UCSD-AML1 (cell line): ENCODE measurements at regions not wholly inside any gene's neighbourhood (a gene's known extent, or its start where the extent isn't known, plus 50 kb on each side); places are given as distances from the start of the nearest gene placed in this dataset.
"Not testable (repeated sequence)": the region's sequence is repeated elsewhere in the genome, so short reads cannot be mapped to it uniquely, and the experiment has no call there.

Experiments used
- DNase-seq: peaks from one replicate; lab custom pipeline; 2025; ENCODE audit not compliant: unreplicated experiment; lab: John Stamatoyannopoulos, UW

DNA sequence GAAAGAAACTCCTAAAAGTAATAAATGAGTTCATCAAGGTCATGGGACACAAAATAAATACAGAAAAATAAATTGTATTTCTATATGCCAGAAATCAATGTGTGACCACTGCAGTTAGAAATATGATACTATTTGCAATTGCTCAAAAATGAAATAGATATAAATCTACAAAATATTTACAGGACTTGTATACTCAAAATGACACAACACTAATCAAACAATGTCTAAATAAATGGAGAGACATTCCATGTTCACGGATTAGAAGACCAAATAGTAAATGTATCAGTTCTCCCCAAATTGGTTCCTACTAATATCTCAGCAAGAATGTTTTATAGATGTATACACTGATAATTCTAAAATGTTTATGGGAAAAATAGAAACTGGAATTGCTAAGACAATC is 345.3 kb downstream of the NR2F1-AS1 start:
- no peak for DNase-seq

DNA sequence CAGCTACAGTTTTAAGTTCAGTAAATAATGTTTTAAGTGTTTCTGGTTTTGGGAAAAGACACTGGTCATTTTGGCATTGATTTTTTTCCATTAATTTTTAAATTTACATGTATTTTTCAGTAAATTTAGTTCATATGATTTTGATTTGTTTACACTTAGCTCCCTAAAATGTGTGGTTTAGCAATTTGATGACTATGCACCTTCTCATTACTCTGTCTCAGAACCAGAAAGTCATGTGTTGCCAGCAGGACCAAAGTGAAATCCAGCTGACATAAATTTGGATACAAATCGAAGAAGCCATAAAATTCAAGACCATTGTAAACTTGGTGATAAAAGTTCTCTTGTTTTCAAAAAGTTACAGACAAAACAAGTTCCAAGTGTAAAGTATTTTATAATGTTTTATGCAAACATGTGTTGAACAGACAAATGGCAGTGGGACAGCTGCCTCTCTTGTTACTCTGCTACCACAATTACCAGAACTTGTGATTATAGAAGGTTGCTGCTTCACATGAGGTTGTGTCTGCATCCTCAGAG is 354.8 kb downstream of the NR2F1-AS1 start:
- no peak for DNase-seq

DNA sequence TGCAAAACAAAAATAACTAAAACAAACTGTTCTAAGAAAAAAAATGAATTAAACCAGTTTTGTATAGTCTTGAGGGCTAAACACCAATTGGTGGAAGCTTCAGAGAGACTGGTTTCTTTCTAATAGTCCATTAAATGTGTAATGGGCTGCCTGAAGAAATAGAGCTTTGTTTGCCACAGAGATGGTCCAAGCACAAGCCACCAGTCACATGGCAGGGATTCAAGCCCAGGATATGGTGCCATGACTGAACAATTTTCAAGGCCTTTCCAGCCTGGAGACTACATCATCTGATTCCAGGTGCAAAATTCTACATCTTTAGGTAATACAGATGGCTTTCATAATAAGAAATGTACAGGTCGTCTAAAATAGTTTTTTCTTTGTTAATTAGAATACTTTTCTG is 355.3 kb downstream of the NR2F1-AS1 start:
- DNase-seq = no peak

DNA sequence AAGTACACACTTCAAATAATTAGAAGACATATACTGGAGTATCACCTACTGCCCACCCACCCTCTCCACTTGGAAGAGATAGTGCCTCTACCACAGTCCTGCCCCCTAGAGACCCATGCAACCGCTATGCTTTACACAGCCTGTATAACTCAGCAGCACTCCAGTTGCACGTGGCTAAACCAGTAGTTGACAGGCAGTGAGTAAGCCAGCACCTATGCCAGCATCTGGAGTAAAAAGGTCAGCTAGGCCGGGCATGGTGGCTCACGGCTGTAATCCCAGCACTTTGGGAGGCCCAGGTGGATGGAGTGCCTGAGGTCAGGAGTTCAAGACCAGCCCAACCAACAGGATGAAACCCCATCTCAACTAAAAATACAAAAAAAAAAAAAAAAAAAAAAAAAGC is 356.4 kb downstream of the NR2F1-AS1 start:
- DNase-seq = no peak

DNA sequence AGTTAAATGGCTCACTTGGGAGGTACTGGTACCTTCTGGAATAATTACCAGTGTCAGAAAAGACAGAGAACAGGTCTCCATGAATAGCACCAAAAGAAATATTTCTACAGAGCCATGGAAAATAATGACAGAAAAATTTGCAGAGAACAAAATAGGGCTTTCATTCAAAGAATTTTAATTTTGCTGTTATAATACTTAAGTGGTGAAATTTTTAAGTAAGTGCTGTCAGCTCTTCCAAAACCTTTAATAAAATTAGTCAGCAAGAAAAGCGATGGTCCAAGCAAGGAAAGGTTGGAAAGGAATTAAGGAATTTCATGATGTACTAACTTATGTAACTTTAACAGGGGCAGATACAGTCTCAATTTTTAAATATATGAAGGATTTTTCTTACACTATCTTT is 359.2 kb downstream of the NR2F1-AS1 start:
- no peak for DNase-seq

DNA sequence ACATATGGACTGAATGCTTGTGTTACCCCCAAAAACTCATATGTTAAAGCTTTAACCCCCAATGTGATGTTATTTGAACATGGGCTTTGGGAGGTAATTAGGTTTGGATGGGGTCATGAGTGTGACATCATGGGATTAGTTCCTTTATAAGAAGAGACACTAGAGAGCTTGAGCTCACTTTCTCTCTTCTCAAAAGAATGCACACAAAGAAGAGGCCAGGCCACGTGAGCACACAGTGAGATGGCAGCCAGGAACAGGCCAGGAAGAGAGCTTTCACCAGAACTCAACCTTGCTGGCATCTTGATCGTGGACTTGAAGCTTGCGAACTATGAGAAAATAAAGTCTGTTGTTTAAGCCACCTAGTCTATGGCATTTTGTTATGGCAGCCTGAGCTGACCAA is 360.6 kb downstream of the NR2F1-AS1 start:
- no peak for DNase-seq

DNA sequence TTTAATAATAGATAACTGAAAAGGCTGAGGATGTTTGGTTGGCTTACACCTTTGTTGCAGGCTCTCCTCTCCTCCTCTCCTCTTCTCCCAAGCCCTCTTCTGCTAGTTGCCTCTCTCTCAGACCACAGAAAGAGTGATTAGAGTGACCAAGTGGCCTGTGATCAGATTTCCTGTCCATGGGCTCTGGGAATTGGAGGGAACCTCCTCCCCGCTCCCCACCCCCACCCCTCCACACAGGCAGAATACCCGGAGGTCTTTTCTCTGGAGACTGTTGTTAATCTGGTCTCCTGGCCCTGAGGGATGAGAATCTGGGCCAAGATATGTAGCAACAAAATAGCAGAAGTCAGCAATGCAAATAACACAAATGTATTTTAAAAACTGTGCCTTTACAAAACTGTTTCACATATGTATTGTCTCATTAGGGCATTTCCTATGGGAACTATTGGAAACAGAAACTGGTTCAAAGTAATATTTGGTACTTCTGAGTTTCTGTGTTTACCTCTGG is 361.3 kb downstream of the NR2F1-AS1 start:
- DNase-seq = no peak

DNA sequence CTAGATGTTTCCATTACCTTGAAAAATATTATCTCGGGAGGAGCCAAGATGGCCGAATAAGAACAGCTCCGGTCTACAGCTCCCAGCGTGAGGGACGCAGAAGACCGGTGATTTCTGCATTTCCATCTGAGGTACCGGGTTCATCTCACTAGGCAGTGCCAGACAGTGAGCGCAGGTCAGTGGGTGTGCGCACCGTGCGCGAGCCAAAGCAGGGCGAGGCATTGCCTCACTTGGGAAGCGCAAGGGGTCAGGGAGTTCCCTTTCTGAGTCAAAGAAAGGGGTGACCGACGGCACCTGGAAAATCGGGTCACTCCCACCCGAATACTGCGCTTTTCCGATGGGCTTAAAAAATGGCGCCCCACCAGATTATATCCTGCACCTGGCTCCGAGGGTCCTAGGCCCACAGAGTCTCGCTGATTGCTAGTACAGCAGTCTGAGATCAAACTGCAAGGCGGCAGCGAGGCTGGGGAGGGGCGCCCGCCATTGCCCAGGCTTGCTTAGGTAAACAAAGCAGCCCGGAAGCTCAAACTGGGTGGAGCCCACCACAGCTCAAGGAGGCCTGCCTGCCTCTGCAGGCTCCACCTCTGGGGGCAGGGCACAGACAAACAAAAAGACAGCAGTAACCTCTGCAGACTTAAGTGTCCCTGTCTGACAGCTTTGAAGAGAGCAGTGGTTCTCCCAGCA is 367.8 kb downstream of the NR2F1-AS1 start:
- DNase-seq = not testable (repeated sequence)

DNA sequence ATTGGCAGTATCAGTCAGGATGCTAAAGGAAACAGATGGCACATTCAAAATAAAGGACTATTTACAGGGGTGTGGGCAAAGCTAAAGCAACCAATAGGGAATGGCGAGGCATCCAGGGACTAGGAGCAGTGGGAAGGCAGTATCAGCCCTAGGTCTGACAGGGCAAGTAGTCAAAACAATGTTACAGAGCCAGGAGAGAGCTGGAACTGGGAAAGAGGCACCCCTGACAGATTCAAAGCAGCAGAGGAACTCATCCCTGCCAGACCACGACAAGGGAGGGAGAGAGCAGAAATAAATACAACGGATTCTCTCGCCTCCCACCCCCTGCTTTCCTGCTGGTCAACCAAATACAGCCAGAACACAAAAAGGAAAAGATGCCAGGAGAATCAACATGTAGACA is 371.5 kb downstream of the NR2F1-AS1 start:
- no peak for DNase-seq

DNA sequence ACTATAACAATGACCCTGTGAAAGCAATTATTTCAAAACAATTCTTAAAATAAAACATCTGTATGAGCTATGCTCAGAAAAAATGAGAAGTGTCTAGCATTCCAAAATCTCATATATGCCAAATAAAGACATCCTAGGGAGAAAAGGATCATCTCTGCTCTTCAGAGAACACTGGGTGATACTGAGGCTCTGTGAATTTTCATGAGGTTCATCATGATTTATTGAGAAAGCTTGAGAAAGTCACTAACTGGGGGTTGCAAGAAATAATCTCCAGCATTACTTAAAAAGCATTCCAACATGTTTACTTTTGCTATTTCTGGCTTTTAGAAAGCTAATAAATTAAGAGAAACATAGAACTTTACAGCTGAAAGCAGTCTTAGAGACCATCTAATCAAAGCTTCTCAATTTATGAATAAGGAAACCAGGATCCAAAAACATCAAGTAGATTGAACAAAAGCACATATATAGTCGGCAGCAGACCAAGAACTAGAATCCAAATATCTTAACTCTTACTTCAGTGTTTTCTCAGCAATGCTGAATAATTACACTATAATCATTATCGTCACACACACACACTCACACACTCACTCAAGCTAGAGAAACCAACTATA is 372.8 kb downstream of the NR2F1-AS1 start:
- DNase-seq = no peak

DNA sequence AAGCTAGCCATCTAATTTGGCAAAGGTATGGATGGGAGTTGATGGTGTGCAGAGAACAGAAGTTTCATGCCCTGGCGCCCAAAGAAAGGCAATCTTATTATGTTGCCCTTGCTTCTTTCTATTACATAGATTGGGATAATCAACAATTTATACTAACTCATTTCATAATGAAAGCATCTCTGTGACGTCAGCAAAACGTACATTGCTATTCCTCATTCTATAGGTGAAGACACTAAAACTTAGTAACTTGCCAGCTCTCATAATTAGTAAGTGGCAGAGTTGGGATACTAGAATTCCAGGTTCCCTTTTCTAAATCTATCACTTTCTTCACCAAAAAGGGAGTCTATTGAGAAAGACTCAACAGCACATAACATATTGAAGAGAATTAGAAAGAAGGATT is 374.8 kb downstream of the NR2F1-AS1 start:
- DNase-seq = no peak

DNA sequence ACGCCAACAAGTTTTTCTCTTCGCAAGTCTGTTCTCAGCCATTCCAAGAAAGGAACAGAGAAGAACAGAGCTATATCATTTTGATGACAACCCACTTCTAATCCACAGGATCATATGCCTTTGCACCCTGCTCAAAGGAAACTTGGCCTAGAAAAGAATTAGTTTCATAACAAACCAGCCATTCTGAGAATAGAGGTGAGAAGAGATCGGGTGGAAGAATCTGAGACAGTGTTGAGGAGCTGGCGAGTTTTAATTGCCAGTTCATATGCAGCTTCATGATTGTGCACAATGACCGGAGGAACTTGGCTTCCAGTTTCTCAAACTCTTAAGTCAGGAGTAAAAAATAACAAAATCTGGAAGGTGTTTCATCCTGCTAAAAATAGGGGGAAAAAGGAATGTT is 380.0 kb downstream of the NR2F1-AS1 start:
- DNase-seq = no peak

DNA sequence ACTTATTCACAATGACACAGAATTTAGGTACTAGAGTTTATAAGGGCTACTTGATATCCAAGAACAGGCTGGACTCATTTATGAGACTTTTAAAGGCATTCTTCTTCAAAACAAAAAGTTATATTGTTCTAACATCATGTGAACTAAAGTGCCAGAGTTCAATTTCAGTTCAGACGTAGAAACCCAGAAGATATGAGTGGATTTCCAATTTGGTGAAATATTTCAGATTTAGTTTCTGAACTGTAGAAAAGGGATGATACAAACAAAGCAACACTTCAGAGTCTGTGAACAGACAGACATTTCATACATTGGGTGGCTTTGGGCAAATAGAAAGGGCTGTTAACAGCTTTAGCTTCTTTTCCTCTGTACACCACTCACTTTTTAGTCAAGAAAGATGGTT is 384.0 kb downstream of the NR2F1-AS1 start:
- DNase-seq = no peak

DNA sequence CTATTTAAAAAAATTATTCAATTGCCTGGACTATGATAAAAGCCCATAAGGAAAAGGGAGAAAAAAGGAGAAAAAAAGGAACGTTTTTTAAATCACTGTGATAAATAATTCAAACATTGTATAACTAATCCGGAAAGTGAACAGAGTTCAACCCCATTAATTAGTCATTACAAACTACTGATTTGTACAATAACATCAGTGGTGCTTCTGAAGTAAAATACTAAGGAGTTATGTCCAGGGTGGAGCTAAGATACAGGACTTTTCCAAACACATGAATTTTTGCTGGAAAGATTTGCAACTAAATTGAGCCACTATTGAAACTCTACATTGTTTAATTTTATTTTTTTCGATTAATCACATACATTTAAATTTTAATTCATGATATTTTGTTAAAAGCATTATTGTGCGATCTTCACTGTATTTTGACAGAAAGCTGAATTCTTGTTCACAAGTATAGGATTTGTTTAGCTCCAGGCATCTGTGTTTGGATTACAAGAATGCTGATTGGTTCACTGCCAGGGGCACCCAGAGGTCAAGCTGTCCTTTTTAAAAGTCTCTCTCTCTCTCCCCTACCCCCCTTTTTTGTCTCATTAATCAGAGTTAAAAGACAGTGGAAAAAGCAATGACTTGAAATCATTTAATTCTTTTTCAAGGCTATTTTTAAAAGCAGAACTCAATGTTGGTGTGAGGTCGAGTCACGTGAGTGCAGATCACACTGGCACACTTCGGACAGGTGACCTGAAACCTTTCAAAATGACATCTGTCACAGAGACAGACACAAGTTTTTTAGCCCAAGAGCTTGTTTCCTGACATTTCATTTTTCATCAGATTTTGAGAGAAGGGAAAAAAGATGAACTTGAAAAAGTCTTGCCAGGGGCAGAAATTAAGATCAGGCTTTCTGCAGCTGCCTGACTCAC is 387.3 kb downstream of the NR2F1-AS1 start:
- DNase-seq = no peak

DNA sequence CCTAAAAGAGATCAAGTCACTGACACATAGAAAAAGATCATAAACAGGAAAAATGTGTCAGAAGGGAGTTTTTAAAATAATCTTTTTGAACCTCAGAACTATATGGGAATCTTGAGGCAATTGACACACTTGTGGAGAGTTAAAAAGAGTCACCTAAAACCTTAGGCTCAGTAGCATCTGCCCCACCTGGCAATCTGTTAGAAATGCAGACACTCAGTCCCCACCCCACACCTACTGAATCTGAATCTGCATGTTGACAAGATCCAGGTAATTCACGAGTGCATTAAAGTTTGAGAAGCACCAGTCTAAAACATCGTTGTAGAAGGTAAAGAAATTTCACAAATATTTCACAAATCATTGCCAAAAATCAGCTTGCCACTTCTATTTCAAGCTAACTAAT is 388.3 kb downstream of the NR2F1-AS1 start:
- DNase-seq = no peak

DNA sequence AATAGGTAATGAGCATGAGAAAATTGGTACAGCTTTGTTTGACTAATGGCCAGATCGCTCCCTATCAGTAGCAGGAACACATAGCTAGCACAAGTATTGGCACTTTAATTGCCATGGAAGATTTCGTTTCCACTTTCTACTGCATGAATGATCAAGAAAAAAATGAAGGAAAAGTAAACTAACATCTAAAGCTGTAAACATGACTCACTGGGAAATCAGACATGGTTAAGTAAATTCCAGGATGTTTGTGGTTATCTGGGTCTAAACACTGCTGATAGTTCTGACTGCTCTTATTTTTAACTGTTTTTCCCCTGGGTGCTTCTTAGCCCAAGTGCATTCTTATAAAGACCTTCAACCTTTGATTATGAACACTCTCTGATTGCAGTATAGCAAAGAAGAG is 388.9 kb downstream of the NR2F1-AS1 start:
- no peak for DNase-seq

DNA sequence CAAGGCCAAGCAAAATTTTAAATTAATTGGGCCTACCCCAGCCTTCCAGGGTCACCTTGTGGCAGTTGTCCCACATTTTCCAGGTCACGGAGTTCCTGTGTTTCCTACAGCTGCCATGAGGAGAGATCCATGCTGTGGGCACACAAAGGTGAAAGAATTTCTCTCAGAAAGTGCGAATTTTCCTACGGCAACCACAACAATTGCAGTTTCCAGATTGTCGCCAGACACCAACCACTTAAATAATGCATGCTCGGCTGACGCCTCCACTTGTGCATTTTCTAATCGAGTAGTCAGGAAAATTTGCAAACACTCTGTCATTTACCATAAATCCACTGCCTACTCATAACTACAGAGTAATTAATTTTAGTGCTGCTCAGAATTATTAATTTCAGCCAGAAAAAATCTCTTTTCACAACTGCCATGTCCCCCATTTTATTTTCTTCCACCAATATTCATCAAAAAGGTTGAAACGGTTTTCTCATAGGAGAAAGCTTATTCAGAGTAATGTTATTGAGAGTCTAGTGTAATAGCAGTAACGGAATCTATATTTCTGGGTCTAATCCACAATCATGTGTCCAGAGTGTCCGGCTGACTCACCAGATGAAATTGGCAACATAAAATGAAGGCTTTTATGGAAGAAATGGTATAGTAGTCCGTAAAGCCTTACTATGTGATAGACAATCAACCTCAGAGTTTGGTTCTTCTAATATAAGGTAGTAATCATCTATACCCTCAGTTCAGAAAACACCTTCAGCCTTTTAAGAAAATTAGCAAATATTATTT is 389.8 kb downstream of the NR2F1-AS1 start:
- DNase-seq = no peak

DNA sequence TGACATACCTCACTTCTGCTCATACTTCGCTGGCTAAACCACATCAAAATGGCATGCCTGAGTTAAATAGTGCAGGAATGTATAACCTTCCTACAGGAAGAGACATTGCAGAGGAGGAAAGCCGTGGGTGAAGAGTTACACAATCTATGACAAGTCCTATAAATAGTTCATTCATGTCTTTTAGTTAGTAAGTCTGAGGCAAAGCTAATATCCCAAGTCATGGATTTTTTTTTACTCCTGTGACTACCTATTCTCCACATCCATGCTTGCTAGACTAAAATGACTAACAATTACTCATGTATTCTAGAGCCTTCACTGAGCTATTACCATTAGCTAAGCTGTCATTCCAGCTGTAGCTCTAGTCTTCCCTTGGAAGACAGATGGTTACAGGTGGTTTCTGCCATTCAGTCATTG is 391.3 kb downstream of the NR2F1-AS1 start:
- DNase-seq = no peak

DNA sequence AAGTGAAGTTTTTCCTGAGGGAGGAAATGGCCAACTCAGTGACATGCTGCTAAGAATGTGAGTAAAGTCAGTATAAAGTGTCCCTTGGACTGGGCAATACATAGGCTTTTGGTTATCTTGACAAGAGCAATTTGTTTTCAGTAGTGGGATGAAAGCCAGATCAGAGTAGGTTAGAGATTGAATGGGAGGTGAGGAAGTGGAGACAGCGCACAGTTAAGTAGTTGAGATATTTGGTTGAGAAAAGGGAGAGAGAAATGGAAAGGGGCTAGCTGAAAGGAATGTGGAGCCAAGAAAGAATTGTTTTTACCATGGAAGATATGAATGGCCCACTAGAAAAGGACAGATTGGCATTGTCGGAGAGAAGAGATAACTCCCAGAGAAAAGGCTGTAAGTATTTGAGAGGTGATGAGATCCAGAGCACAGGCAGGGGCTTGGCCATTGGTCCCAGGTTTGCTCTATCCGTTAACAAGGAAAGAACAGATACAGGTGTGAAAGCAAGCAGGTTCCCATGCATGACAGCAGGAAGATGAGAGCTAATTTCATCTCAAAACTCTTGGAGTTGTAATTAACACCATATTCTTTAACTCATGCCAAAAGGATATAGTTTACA is 392.0 kb downstream of the NR2F1-AS1 start:
- no peak for DNase-seq

DNA sequence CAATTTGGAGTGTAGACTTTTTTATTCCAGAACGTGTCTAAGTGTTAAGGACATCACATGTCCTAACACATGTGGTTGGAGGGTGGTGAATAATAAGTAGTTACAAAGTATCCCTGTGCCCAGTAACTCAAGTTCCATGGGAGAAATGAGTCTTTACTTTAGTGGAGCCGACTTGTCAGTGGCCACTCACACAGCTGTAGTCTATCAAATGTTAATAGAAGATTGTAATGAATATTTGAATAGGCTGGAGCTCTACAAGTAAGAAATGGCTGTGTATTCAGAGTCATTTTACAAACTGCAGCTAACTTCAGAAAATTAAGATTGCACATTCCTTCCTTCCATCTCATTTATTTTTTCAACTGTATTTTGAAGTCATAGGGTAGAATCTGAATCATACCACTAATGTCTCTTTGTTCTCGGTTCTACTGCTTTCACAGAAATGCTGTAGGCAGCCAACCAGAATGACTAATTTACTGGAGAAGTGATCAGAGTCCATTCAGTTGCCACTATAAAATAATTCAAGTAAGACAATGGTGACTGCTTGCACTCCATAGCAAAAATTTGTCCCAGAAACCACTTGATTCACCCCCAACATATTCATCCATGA is 394.8 kb downstream of the NR2F1-AS1 start:
- no peak for DNase-seq
